Daoy (cell line): ENCODE measurements at regions not wholly inside any gene's neighbourhood (a gene's known extent, or its start where the extent isn't known, plus 50 kb on each side); places are given as distances from the start of the nearest gene placed in this dataset.
A peak's percentile ranks its signal among the peaks of the same experiment; 100 is the strongest.
"Not testable (repeated sequence)": the region's sequence is repeated elsewhere in the genome, so short reads cannot be mapped to it uniquely, and the experiment has no call there.

Experiments
- DNase-seq: peaks from one replicate; pipeline ENCODE4 v3.0.0-alpha.2; 2015; ENCODE audit warnings: low read depth

DNA sequence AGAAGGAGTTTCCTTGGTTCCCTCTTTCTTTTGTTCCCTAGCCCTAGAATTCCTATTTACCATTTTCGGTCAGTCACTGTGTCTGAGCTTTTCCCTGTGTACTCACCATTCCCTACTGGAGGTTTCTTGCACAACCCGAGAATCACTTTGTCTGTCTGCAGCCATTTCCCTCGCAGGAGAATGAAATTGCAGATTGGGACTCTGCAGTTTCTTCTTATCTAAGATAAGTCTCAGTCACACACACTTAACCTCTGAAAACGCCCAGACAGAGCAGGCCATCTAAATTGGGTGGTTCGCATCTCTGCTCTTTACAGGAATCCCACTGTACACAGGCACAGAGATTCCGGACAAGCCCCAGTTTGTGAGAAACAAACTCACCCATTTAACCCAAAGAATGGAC lies 58.6 kb upstream of the CNTNAP2 start:
- no peak for DNase-seq

DNA sequence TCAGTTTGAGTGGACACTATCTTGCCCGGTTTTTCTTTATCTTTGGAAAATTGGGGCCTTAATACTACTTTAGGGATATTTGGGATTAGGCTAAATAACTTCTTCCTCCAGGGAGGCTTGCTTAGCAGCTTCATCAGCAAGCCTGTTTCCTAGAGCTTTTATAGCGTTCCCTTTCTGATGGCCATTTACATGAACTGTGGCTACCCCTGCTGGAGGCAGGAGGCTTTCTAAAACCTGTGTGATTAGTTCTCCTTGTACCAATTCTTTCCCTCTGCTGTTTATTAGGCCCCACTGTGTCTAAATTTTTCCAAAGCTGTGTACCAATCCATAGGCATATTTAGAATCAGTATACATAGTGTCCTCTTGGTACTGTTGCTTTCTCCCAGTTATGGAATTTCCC lies 61.7 kb upstream of the CNTNAP2 start:
- DNase-seq = no peak

DNA sequence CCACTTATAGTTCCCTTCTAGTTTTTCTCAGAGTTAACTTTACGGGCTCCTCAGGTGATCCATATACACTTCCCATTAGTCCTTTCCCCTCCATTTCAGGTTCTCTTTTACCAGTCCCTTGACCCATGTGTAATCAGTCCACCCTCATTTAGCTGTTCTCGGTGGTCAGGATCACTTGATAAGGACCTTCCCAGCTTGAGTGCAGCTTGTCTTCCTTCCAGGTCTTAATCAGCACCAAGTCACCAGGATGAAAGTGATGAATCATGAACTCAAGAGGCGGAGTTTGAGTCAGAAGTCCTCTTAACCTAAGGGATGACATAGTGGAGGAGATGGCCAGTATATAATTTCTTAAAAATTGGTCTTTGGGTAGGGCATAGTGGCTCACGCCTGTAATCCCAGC lies 63.1 kb upstream of the CNTNAP2 start:
- peak; percentile 8 for DNase-seq

DNA sequence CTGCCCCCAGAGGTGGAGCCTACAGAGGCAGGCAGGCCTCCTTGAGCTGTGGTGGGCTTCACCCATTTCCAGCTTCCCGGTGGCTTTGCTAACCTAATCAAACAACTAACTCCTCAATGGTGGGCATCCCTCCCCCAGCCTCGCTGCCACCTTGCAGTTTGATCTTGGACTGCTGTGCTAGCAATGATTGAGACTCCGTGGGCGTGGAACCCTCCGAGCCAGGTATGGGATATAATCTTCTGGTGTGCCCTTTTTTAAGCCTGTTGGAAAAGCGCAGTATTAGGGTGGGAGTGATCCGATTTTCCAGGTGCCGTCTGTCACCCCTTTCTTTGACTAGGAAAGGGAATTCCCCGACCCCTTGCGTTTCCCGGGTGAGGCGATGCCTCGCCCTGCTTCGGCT lies 73.3 kb upstream of the CNTNAP2 start:
- DNase-seq = not testable (repeated sequence)

DNA sequence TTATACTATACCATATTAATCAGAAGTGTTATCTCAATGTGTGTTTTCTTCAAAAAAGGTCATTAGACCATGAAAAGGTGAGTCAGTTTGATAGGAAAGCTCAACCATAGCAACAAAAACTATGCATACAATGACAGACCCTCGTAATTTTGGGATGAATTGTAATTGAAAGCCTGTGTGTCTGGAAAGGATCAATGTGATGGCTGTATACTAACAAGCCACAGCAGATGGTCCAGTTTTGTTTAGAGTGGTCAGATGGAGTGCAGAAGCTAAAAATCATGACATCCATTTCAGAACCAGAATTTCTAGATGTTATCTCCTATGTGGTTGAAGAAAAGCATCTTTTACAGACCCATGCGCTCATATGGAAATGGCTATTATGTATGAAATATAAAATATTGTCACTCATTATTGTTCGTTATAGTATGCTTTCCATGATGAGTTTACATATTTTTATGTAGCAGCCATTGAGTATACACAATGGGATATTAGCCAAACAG lies 88.3 kb upstream of the CNTNAP2 start:
- DNase-seq = no peak

DNA sequence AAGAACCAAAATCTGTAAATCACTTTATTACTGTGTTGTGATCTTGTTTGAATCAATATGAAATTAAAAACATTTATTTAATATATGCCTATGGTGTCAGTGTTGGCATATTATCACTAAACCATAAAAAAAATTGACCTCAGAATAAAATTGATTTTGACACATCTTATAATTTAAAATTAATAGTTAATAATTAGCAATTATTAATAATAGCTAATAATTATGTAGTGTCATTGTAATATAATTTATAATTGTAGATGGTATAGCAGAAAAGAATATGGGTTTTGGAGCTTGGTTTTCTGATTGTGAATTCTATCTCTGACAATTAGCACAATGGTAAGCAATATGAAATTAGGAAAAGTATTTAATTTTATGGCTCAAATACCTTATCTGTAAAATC lies 89.4 kb upstream of the CNTNAP2 start:
- DNase-seq = no peak

DNA sequence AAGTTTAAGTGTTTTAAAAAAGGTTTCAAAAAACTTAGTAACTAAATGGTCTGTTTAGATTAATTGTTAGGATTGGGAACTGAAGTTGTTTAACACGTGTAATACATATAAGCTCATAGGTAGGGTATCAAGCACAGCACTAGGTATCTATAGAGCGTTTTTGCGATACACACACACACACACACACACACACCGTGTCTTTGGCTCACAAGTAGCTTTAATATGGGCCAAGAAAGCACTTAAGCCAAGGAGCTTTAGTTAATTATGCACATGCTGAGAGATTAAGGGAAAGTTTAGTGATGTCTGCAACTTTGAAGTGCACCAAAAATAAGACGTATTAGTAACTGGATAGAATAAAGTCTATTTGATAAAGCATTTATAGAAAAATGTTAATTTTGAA lies 93.8 kb upstream of the CNTNAP2 start:
- DNase-seq = no peak

DNA sequence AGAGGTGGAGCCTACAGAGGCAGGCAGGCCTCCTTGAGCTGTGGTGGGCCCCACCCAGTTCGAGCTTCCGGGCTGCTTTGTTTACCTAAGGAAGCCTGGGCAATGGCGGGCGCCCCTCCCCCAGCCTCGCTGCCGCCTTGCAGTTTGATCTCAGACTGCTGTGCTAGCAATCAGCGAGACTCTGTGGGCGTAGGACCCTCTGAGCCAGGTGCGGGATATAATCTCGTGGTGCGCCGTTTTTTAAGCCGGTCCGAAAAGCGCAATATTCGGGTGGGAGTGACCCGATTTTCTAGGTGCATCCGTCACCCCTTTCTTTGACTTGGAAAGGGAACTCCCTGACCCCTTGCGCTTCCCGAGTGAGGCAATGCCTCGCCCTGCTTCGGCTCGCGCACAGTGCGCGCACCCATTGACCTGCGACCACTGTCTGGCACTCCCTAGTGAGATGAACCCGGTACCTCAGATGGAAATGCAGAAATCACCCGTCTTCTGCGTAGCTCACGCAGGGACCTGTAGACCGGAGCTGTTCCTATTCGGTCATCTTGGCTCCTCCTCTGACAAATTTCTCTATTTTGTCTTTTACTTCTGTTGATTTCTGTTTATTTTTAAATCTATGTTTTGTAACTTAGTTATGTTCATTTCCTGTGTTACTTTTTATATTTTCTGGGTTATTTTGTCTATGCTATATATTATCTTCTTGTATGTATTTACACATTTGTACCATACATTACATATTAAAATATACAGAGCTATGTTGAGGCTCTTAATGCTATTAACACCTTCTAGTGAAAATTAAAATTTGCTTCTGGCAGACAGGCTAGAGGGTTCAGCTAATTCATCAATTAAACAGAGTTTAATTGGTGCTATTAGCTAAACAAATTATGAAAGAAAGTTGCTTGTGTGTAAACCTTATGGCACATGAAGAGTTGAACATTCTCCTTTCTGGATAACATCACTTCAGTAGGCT lies 97.3 kb upstream of the CNTNAP2 start:
- not testable (repeated sequence) for DNase-seq

DNA sequence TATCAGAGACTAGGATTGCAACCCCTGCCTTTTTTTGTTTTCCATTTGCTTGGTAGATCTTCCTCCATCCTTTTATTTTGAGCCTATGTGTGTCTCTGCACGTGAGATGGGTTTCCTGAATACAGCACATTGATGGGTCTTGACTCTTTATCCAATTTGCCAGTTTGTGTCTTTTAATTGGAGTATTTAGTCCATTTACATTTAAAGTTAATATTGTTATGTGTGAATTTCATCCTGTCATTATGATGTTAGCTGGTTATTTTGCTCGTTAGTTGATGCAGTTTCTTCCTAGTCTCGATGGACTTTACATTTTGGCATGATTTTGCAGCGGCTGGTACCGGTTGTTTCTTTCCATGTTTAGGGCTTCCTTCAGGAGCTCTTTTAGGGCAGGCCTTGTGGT lies 99.2 kb upstream of the CNTNAP2 start:
- not testable (repeated sequence) for DNase-seq

DNA sequence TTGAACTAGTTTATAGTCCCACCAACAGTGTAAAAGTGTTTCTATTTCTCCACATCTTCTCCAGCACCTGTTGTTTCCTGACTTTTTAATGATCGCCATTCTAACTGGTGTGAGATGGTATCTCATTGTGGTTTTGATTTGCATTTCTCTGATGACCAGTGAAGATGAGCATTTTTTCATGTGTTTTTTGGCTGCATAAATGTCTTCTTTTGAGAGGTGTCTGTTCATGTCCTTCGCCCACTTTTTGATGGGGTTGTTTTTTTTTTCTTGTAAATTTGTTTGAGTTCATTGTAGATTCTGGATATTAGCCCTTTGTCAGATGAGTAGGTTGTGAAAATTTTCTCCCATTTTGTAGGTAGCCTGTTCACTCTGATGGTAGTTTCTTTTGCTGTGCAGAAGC lies 102.4 kb upstream of the CNTNAP2 start:
- DNase-seq = not testable (repeated sequence)

DNA sequence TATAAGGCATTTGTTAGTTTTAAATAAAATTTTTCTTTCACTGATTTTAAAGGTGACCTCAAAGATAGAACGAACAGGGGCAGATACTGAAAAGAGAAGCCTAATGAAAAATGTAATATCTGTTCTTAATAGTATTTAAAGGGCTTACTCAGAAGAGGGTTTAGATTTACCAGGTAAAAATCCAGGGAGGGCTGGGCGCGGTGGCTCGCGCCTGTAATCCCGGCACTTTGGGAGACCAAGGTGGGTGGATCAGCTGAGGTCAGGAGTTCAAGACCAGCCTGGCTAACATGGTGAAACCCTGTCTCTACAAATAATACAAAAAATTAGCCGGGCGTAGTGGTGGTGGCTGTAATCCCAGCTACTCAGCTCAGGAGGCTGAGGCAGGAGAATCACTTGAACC lies 108.3 kb upstream of the CNTNAP2 start:
- DNase-seq = no peak

DNA sequence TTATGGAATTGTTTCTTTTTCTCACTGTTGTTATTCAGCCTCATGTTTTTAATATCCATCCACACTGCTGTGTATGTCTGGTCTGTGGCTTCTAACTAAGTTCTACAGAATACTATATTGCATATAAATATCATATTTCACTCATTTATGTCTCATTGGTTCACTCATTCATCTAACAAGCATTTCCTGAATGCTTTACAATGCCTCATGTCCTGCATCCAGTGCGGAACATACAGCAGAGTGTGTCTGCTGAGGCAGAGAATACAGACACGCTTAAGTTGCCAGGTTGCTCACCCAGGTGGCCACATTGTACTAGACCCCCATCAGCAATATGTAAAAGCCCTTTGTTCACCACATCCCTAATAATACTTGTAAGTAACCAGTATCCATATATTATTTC lies 111.8 kb upstream of the CNTNAP2 start:
- DNase-seq = no peak

DNA sequence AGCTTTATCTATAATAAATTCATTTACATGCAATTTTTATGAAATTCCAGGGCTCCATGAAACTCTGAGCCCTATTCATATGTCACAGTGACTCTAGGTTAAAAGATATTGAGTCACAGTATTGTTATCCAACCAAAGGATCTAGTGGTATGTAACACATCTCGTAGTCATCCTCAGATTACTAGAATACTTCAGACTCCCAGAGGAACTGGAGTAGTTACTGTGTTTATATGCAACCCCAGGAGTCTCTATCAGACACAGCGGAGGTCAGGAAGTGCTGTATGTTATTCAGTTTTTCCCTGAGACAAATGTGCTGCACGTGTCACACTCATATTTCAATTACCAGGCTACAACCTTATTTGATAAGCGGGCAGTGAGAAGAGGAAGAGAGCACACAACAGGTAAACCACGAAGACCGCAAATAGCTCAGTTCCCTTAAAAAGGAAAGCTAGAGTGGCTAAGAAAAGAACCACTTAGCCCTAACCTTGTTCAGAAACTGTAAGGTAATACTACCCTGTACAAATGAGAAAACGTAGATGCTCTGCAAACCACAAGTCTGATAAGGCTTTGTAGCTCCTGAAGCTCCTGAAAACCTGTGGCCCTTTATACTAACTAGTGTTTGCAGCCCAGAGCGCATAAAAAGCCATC lies 114.0 kb upstream of the CNTNAP2 start:
- no peak for DNase-seq

DNA sequence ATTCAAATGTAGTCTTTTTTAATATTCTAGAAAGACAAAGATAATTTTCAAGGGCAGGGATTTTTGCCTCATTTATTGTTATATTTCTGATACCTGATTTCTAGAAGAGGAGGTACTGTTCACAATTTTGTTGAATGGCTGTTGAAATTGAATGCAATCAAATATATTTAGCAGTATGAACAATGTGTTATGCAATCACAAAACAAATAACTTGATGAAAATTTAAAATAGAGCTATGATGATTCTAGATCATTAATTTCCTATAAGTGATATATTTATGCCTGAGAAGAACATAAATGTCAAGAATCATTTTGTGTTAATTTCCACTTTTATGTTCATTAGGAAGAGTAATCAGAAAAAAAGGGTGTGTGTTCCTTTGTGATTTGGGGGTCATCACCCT lies 114.6 kb upstream of the CNTNAP2 start:
- DNase-seq = no peak

DNA sequence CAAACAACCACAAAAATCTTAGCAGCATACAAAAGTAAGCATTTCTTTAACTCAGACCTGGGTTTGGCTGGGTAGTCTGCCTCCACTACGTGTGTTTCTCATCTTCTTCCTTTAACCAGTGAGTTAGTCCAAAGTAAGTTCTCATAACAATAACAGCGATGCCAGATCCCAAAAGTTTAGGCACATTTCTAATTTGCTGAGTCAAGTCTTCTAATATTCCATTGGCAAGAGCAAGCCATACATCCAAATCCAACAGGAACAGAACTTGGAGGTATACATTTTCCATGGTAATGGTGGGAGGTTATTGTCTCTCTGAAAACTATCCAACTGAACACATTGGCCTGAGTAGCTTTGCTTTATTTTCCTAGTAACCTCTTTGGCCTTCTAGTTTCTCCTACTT lies 115.7 kb upstream of the CNTNAP2 start:
- DNase-seq = no peak

DNA sequence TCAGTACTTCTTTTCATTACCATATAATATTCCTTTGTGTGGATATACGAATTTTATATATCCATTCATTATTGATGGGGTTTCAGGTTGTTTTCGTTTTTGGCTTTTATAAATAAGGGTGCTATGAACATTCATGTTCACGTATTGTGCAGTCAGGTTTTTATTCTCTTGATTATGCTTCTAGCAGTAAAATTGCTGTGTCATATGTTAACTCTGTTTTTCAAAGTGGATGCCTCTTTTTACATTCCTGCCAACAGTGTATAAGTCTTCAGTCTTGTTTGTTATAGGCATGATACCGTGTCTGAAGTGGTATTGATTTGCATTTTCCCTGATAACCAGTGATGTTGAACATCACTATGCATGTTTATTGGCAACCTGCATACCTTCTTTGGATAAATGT lies 127.1 kb upstream of the CNTNAP2 start:
- no peak for DNase-seq

DNA sequence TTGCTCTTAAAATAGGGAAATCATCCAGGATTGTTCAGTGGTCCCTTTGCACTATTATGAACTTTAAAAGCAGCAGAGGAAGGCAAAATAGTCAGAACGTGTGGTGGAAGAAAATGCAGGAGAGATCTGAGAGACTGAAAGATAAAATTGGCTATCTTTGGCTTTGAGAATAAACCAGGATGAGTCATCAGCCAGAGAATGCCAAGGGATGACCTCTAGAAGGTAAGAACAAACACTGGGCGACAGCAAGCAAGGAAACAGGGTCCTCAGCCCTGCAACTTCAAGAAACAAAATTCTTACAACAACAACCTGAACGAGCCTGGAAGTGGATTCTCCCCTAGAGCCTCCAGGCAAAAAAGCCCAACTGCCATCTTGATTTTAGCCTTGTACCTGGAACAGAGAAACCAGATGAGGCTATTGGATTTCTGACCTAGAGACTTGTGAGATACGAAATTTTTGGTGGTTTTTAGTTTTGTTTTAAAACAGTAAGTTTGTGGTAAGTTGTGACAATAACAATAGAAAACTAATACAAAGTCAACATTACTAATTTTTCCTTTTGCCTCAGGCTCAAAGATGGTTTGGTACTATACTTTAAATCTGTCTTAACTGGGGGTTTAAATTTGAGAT lies 130.2 kb upstream of the CNTNAP2 start:
- DNase-seq = no peak

DNA sequence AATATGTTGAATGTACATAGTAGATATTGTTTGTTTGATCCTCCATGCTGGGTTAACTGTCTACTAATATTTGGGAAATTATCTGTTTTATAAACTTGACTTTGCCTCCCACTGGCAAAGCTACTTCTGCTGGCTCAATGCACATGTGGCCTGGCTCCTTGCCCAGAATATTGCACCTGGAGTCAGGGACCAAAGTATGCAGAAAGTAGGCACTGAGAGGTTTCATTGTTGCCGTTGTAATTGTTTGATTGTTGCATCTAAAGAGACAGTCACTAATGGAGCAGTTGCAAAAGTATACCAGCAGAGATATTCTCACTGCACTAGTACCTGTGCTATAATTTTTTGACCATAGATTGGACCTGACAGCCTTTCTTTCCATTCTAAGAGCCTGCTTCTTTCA lies 137.8 kb upstream of the CNTNAP2 start:
- no peak for DNase-seq

DNA sequence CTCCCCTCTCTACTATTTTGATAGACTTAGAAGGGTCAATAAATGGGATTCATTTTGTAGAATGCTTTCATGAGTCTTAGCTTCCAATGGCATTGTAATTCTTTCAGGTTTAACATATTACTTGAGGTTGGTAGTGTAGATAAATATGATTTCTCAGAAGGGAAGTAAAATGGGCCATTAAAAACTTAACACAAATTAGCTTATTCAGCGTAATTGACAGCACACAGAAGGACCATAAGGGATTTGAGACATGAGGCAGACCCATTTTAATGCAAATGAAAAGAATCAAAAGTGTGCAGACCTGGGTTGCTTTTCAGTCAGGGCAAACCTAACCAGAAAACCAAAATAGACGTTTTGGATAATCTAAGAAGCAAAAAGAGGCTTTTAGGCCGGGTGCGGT lies 156.6 kb upstream of the CNTNAP2 start:
- DNase-seq = no peak

DNA sequence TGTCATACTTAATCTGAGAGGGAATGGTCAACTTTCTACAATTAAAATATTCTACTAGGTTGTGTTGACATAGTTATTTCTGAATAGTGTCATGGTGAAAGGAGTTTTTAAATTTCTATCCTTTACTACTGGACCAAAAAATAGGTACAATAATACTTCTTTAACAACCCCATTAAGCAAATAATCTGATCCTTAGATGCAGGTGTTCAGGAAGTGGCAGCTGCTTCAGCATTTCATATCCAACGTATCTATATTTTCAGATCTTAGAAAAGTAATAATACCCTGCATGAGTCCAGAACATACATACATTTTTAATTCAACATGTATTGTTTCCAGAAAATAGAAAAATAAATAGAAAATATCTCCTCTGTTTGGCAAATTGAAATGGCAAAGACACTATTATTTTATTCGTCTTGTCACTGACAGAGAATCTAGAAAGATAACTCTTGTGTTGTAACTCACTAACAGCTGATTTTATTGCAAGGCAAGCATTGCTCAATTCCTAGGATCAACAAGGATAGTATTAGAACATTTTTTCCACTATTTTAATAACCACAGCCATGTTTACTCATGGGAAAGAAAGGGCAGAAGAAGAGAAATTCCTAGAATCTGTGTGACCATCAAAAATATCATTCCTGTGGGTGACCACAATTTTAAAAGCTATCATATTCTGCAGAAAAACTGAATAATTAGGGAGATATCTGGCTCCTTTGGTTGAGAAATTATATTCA lies 159.3 kb upstream of the CNTNAP2 start:
- DNase-seq = no peak

DNA sequence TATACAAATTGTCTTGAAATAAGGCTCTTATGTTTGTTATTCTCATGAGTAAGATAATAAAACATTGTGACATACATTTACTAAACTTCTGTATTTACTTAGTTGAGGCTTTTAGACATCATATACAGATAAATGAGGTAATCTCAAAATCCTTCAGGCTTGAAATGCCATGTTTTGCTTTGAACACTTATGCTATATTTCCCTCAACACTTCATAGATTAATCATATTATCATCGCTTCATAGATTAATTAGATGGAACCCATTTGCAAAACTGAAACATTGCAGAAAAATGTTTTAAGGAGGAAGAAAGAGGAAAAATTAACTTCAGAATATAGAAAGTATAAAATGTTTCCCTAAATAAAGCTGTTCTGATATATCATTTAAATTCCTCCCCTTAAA lies 165.0 kb upstream of the CNTNAP2 start:
- no peak for DNase-seq

DNA sequence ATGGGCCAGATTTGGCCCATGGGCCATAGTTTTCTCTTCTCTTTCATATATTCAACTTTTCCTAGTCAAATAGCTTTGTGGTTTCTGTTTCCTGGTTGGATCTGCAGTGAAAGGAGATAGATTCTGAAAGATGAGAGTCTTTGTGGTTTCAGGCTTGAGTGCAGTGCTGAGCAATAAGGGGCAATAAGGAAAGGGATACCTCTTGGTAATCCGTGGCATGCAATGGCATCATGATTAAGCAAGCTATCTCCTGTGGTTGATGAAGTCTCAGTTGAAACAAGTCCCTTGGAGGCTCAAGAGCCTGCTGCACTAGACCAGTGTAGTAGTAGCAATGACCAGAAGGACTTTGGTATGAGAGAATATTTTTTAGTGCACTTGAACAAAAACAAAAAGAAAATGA lies 187.7 kb upstream of the CNTNAP2 start:
- DNase-seq = peak; percentile 15
